GM12878 (cell line): ENCODE measurements at regions not wholly inside any gene's neighbourhood (a gene's known extent, or its start where the extent isn't known, plus 50 kb on each side); places are given as distances from the start of the nearest gene placed in this dataset.

Source experiments
- ATAC-seq: fragments of 200-7000 bp; cut with Tn5 transposase; 3 replicates; pipeline ENCODE4 v1.9.1; 2020; ENCODE audit warnings: mild to moderate bottlenecking, moderate library complexity
- BruUV-seq: library from RNA; stranded (reverse); fragments of 400-500 nt; replicated peaks from 2 replicates; lab custom pipeline; 2021; lab: Mats Ljungman, UMichigan
- CTCF ChIA-PET: fragments of 300-600 bp; sonication (Branson Sonifier 250); formaldehyde crosslinking; extraction: SDS; loops from one replicate; lab custom pipeline; 2021; ENCODE audit warnings: inconsistent platforms; lab: Yijun Ruan, JAX
- POLR2A ChIA-PET: fragments of 350-600 bp; formaldehyde crosslinking; extraction: SDS; loops from one replicate; lab custom pipeline; 2021; ENCODE audit warnings: inconsistent platforms; lab: Charles Lee
- RAD21 ChIA-PET: fragments of 300-600 bp; sonication (Branson Sonifier 250); formaldehyde crosslinking; loops from one replicate; lab custom pipeline; 2023; ENCODE audit warnings: antibody characterized with exemption; ENCODE audit not compliant: unreplicated experiment; lab: Charles Lee
- SMC1A ChIA-PET: fragments of 300-600 bp; sonication (Branson Sonifier 250); formaldehyde crosslinking; loops from one replicate; lab custom pipeline; 2023; ENCODE audit not compliant: unreplicated experiment, uncharacterized antibody; lab: Charles Lee
- DNase-seq: peaks from one replicate; pipeline ENCODE4 v3.0.0-alpha.2; 2011; ENCODE audit warnings: low read depth, low spot score
- FAIRE-seq: peaks from 3 replicates; lab custom pipeline; 2011; peaks lifted over from hg19 to GRCh38; lab: Jason Lieb, UNC
- H2AFZ ChIP-seq: 2 replicates; pipeline ENCODE4 v1.6.0; 2011; ENCODE audit warnings: low read depth, low read length, control low read depth; ENCODE audit not compliant: control insufficient read depth
- H3K27ac ChIP-seq: 2 replicates; pipeline ENCODE4 v1.5.1; 2011; ENCODE audit warnings: control low read depth; ENCODE audit not compliant: control insufficient read depth, insufficient read depth
- H3K27me3 ChIP-seq, 2 experiments: replicated peaks in 1 of 2; 2 replicates each; pipeline versions ENCODE4 v1.6.0 to v1.6.1; 2011; ENCODE audit warnings: low read length in 1 of 2; ENCODE audit not compliant: control insufficient read depth in 2 of 2, insufficient read depth in 2 of 2
- H3K36me3 ChIP-seq, 2 experiments: 2 replicates each; pipeline ENCODE4 v1.5.1; 2011; ENCODE audit warnings: low read length in 1 of 2; ENCODE audit not compliant: control insufficient read depth in 2 of 2, insufficient read depth in 2 of 2
- H3K4me1 ChIP-seq: 2 replicates; pipeline ENCODE4 v1.6.1; 2011; ENCODE audit warnings: mild to moderate bottlenecking, low read length, moderate library complexity, mixed read lengths; ENCODE audit not compliant: control insufficient read depth, insufficient read depth
- H3K4me2 ChIP-seq: 2 replicates; pipeline ENCODE4 v1.6.0; 2011; ENCODE audit warnings: control low read depth; ENCODE audit not compliant: control insufficient read depth, insufficient read depth
- H3K4me3 ChIP-seq: fragments of 200-600 bp; sonication (generic); 2 replicates; pipeline ENCODE4 v1.5.1; 2016
- H3K79me2 ChIP-seq: 2 replicates; pipeline ENCODE4 v1.6.0; 2011; ENCODE audit warnings: low read length; ENCODE audit not compliant: control insufficient read depth, insufficient read depth
- H3K9ac ChIP-seq: 2 replicates; pipeline ENCODE4 v1.8.0; 2011; ENCODE audit warnings: low read length, control low read depth, mixed read lengths; ENCODE audit not compliant: control insufficient read depth, insufficient read depth
- H3K9me3 ChIP-seq: replicated peaks from 3 replicates; pipeline ENCODE4 v1.5.1; 2011; ENCODE audit warnings: mild to moderate bottlenecking, low read length; ENCODE audit not compliant: control insufficient read depth, insufficient read depth
- H4K20me1 ChIP-seq: 2 replicates; pipeline ENCODE4 v1.6.0; 2011; ENCODE audit not compliant: control insufficient read depth, insufficient read depth
- ASH2L ChIP-seq: fragments of 300-600, 200-600 bp; sonication (generic); IDR thresholded peaks from 2 replicates; pipeline ENCODE4 v1.6.1; 2017; ENCODE audit warnings: low read depth, mild to moderate bottlenecking, borderline replicate concordance
- CHD1 ChIP-seq: IDR thresholded peaks from 2 replicates; pipeline ENCODE4 v1.6.1; 2012; ENCODE audit warnings: low read depth, low read length, improper control_type of control experiment
- ELK1 ChIP-seq: IDR thresholded peaks from 2 replicates; pipeline ENCODE4 v1.6.1; 2012; ENCODE audit warnings: low read depth, low read length, improper control_type of control experiment
- FOS ChIP-seq: IDR thresholded peaks from 3 replicates; pipeline ENCODE4 v1.6.1; 2011; ENCODE audit warnings: borderline replicate concordance; ENCODE audit not compliant: insufficient read length; ENCODE audit errors: extremely low read depth
- FOXM1 ChIP-seq: IDR thresholded peaks from 2 replicates; pipeline ENCODE4 v1.6.1; 2012; ENCODE audit warnings: low read depth, mild to moderate bottlenecking, inconsistent platforms, low read length, moderate library complexity
- IKZF2 ChIP-seq, 2 experiments: fragments of 450-650 bp; IDR thresholded peaks; 2 replicates each; pipeline ENCODE4 v1.6.1; 2017; ENCODE audit warnings: mild to moderate bottlenecking in 2 of 2, moderate library complexity in 2 of 2
- IRF5 ChIP-seq: fragments of 450-650 bp; IDR thresholded peaks from 2 replicates; pipeline ENCODE4 v1.6.1; 2017; ENCODE audit warnings: borderline replicate concordance
- MLLT1 ChIP-seq: fragments of 450-650 bp; IDR thresholded peaks from 2 replicates; pipeline ENCODE4 v1.6.1; 2016; ENCODE audit warnings: mild to moderate bottlenecking
- PAX5 ChIP-seq: IDR thresholded peaks from 2 replicates; pipeline ENCODE4 v1.6.1; 2011; ENCODE audit warnings: low read depth, low read length, borderline replicate concordance
- PKNOX1 ChIP-seq: fragments of 450-650 bp; IDR thresholded peaks from 2 replicates; pipeline ENCODE4 v1.6.1; 2016; ENCODE audit warnings: mild to moderate bottlenecking
- SUPT20H ChIP-seq: IDR thresholded peaks from 2 replicates; pipeline ENCODE4 v1.6.1; 2011; ENCODE audit warnings: low read depth, mild to moderate bottlenecking, low read length, moderate library complexity, borderline replicate concordance; ENCODE audit not compliant: control insufficient read depth
- in situ Hi-C: fragments of 300-500 bp; cut with MboI; formaldehyde crosslinking; loops from 9 replicates; pipeline ENCODE4 v1.14.3; 2018; ENCODE audit warnings: mixed read lengths
- intact Hi-C: fragments of 100-400 bp; cut with micrococcal nuclease; formaldehyde crosslinking; loops from one replicate; pipeline ENCODE4 v1.14.2; 2022; ENCODE audit not compliant: unreplicated experiment

GRCh38 chr16:51816929-51817328, 665.9 kb upstream of the SALL1 start:
- H2AFZ ChIP-seq, result no peak overlapping the region
- no peak overlapping the region for H3K27ac ChIP-seq
- in situ Hi-C loops (loop anchor here (5.0 kb wide), 1 partner anchor 165 kb away; no protein-coding TSS in a partner anchor), intact Hi-C loops (no loop called here)
- ChIA-PET CTCF (interaction anchor here (1.2 to 4.5 kb wide), 2 partner anchors 166 to 242 kb away, joined by 3 to 37 read pairs; no protein-coding TSS in a partner anchor), SMC1A (no interaction called here), POLR2A (no interaction called here), RAD21 (no interaction called here)
- no peaks in the 10 kb centered on the region for H4K20me1 ChIP-seq
- no peaks in the 10 kb centered on the region for H3K27me3 ChIP-seq
- H3K79me2 ChIP-seq, result no peaks in the 10 kb centered on the region
- FAIRE-seq (no peak), DNase-seq (no peak), ATAC-seq (no peak)
- no peak overlapping the region for H3K4me2 ChIP-seq
- no peak overlapping the region for H3K4me3 ChIP-seq
- no peak overlapping the region for H3K9ac ChIP-seq
- no peaks in the 10 kb centered on the region for H3K9me3 ChIP-seq
- no peak for TF ChIP-seq FOXM1
- TF ChIP-seq CHD1, result no peak
- TF ChIP-seq ELK1, result no peak
- no peak for TF ChIP-seq PAX5
- TF ChIP-seq FOS, result no peak
- no peak for TF ChIP-seq IRF5
- TF ChIP-seq SUPT20H, result no peak
- no peak for TF ChIP-seq IKZF2 (IDR thresholded peaks at IDR 0.05)
- TF ChIP-seq PKNOX1, result no peak
- TF ChIP-seq MLLT1, result no peak
- no peak for TF ChIP-seq ASH2L
- no peaks in the 10 kb centered on the region for H3K4me1 ChIP-seq
- H3K36me3 ChIP-seq, result no peaks in the 10 kb centered on the region
- BruUV-seq, result no TSS peak
